ENCODE measurements at regions not wholly inside any gene's neighbourhood (a gene's known extent, or its start where the extent isn't known, plus 50 kb on each side); places are given as distances from the start of the nearest gene placed in this dataset.

DNA sequence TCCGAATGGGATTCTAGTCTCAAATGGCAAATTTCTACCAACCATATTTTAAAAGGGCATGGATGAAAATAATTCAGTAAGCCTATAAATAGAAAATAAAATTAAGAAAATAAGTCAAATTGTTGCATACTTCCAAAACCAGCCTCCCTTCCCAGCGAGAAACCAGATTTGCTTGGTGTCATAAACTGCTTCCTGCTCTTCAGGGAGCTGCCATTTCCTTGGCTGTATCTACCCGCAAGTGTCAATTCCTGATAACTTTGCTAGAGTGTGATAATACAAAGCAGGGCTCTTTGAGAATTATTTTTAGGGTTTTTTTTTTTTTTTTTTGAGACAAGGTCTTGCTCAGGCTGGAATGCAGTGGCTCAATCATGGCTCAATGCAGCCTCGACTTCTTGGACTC is 62.3 kb downstream of the S1PR1 start:
- TF ChIP-seq, protein P1, sequence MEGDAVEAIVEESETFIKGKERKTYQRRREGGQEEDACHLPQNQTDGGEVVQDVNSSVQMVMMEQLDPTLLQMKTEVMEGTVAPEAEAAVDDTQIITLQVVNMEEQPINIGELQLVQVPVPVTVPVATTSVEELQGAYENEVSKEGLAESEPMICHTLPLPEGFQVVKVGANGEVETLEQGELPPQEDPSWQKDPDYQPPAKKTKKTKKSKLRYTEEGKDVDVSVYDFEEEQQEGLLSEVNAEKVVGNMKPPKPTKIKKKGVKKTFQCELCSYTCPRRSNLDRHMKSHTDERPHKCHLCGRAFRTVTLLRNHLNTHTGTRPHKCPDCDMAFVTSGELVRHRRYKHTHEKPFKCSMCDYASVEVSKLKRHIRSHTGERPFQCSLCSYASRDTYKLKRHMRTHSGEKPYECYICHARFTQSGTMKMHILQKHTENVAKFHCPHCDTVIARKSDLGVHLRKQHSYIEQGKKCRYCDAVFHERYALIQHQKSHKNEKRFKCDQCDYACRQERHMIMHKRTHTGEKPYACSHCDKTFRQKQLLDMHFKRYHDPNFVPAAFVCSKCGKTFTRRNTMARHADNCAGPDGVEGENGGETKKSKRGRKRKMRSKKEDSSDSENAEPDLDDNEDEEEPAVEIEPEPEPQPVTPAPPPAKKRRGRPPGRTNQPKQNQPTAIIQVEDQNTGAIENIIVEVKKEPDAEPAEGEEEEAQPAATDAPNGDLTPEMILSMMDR (IDR thresholded peaks at IDR 0.05): no peak
- no peak for TF ChIP-seq POLR2A (IDR thresholded peaks at IDR 0.05)

Measured in heart left ventricle (tissue), 13 donors.